COLO668 (cell line): ENCODE measurements at regions not wholly inside any gene's neighbourhood (a gene's known extent, or its start where the extent isn't known, plus 50 kb on each side); places are given as distances from the start of the nearest gene placed in this dataset.

Experiments used
- DNase-seq: peaks from one replicate; lab custom pipeline; 2025; ENCODE audit not compliant: unreplicated experiment; lab: John Stamatoyannopoulos, UW

- no peak for DNase-seq
Observed at GRCh38 chr9:85264695-85265094, 477.1 kb downstream of the AGTPBP1 start.

- no peak for DNase-seq
Observed at GRCh38 chr9:85263288-85263687, 478.5 kb downstream of the AGTPBP1 start.

GRCh38 chr9:85262333-85262732 lies 479.4 kb downstream of the AGTPBP1 start:
- no peak for DNase-seq

- no peak for DNase-seq
Observed at GRCh38 chr9:85260275-85260845, 481.4 kb downstream of the AGTPBP1 start.

- DNase-seq, result peak; percentile 30
Observed at GRCh38 chr9:85258823-85259370, 482.9 kb downstream of the AGTPBP1 start.

- DNase-seq, result no peak
Observed at GRCh38 chr9:85258236-85258635, 483.5 kb downstream of the AGTPBP1 start.

GRCh38 chr9:85249313-85249621 lies 492.5 kb downstream of the AGTPBP1 start:
- DNase-seq, result no peak

- DNase-seq, result no peak
Observed at GRCh38 chr9:85248514-85249312, 493.0 kb downstream of the AGTPBP1 start.

- DNase-seq, result no peak
Observed at GRCh38 chr9:85246541-85246940, 495.2 kb downstream of the AGTPBP1 start.

GRCh38 chr9:85244856-85245255 lies 496.9 kb downstream of the AGTPBP1 start:
- DNase-seq, result no peak

GRCh38 chr9:85243977-85244376 lies 497.8 kb downstream of the AGTPBP1 start:
- DNase-seq, result no peak

- DNase-seq, result no peak
Observed at GRCh38 chr9:85237478-85237877, 504.3 kb downstream of the AGTPBP1 start.

- DNase-seq, result no peak
Observed at GRCh38 chr9:85230081-85230480, 511.7 kb downstream of the AGTPBP1 start.

- DNase-seq, result no peak
Observed at GRCh38 chr9:85228111-85228855, 513.5 kb downstream of the AGTPBP1 start.

GRCh38 chr9:85225180-85225579 lies 516.6 kb downstream of the AGTPBP1 start:
- DNase-seq, result no peak

GRCh38 chr9:85224729-85225128 lies 517.0 kb downstream of the AGTPBP1 start:
- DNase-seq, result no peak

- no peak for DNase-seq
Observed at GRCh38 chr9:85224301-85224700, 517.5 kb downstream of the AGTPBP1 start.

GRCh38 chr9:85223506-85224125 lies 518.1 kb downstream of the AGTPBP1 start:
- DNase-seq, result no peak

GRCh38 chr9:85216601-85217000 lies 525.2 kb downstream of the AGTPBP1 start:
- DNase-seq, result no peak

GRCh38 chr9:85215961-85216360 lies 525.8 kb downstream of the AGTPBP1 start:
- DNase-seq, result no peak

- DNase-seq, result no peak
Observed at GRCh38 chr9:85215416-85215815, 526.3 kb downstream of the AGTPBP1 start.
